ENCODE measurements at regions not wholly inside any gene's neighbourhood (a gene's known extent, or its start where the extent isn't known, plus 50 kb on each side); places are given as distances from the start of the nearest gene placed in this dataset.

DNA sequence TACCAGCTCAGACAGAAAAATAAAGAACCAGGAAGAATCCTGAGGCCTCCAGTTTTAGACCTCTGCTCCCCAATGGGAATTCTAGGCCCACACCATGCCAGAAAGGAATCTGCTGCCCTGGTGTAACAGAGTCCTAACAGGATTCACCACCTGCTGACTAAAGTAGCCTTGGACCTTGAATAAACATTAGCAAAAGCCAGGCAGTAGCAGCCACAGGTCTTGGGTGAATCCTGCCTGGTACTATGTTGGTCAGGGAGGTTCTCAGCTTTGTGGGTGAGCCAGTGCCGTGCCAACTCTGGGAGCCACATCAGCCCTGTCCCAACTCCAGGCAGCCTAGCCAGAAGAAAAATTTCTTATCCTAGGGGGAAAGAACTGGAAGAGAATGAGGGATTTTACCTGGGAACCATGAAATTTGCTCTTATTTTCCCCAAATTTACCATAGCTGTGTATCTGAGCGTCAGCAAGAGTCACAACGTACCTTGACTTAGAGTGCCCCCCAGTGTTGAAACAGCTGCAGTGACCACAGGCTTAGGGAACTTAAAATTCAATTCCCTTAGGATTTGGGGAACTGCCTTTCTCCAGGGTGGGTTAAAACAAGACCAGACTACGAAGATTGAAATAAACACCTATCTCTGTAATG, 1895.6 kb upstream of the PRR20A start:
- Histone ChIP-seq H3K27me3 (replicated peaks) (no peaks in the 10 kb centered on the region), H3K36me3 (replicated peaks) (no peaks in the 10 kb centered on the region), H3K27ac (no peak overlapping the region), H3K4me3 (ENCODE audit: low read depth, low read length) (no peak overlapping the region)
- no peak for DNase-seq
- peak; percentile 14 for TF ChIP-seq CTCF (IDR thresholded peaks at IDR 0.05; ENCODE audit: low read depth, low read length, missing control alignments)
- in situ Hi-C loops (cut with HindIII; ENCODE audit: low pct_ligation_motif_present, low sequenced_read_pairs) = no loop called here

DNA sequence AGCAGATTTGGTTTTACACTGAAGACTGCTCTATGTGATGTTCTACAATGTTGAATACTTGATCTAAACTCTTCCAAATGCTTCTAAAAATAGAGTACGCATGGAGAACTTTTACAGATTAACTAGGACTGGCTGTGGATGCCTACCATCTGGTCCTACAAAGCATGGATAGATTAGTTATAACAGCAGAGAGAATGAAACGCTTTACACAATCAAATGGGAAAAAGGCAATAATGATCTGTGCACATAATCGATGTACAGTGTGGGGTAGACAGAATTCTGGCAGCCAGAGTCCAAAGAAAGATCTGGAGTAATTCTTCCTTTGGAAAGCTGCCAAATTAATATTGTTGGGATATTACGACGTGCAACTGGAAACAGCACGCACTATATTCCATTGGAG, 1885.5 kb upstream of the PRR20A start:
- Histone ChIP-seq H3K36me3 (replicated peaks) (no peaks in the 10 kb centered on the region), H3K4me3 (ENCODE audit: low read depth, low read length) (no peak overlapping the region), H3K27ac (no peak overlapping the region), H3K27me3 (replicated peaks) (no peaks in the 10 kb centered on the region)
- no peak for TF ChIP-seq CTCF (IDR thresholded peaks at IDR 0.05; ENCODE audit: low read depth, low read length, missing control alignments)
- no peak for DNase-seq
- in situ Hi-C loops (cut with HindIII; ENCODE audit: low pct_ligation_motif_present, low sequenced_read_pairs) = no loop called here

GRCh38 chr13:55263045-55263444, 1877.7 kb upstream of the PRR20A start:
- in situ Hi-C loops (cut with HindIII; ENCODE audit: low pct_ligation_motif_present, low sequenced_read_pairs) = no loop called here
- no peak for DNase-seq
- Histone ChIP-seq H3K4me3 (ENCODE audit: low read depth, low read length) (no peak overlapping the region), H3K36me3 (replicated peaks) (no peaks in the 10 kb centered on the region), H3K27ac (no peak overlapping the region), H3K27me3 (replicated peaks) (no peaks in the 10 kb centered on the region)
- TF ChIP-seq CTCF (IDR thresholded peaks at IDR 0.05; ENCODE audit: low read depth, low read length, missing control alignments) = no peak

- Histone ChIP-seq H3K4me3 (ENCODE audit: low read depth, low read length) (no peak overlapping the region), H3K27ac (no peak overlapping the region), H3K27me3 (replicated peaks) (no peaks in the 10 kb centered on the region), H3K36me3 (replicated peaks) (no peaks in the 10 kb centered on the region)
- in situ Hi-C loops (cut with HindIII; ENCODE audit: low pct_ligation_motif_present, low sequenced_read_pairs) = no loop called here
- no peak for DNase-seq
- no peak for TF ChIP-seq CTCF (IDR thresholded peaks at IDR 0.05; ENCODE audit: low read depth, low read length, missing control alignments)
These were observed 1874.1 kb upstream of the PRR20A start for GRCh38 chr13:55266644-55267043.

DNA sequence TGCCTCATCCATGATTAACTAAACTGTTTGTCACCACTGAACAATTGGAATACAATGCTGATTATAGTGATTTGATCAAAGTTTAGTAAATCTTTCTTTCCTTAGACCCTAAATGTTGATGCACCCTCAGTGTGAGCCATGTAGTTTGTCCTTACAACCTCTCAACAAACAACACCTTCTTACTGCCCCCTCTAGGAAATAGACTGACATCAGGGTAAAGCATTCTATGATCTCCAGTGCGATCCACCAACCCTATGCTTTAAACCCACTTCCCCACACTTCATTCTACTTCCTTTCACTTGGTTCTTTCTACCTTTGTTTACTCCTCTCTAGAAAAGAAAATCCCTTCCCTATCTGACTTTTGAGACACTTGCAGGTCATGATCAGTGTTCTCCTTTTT, 1842.5 kb upstream of the PRR20A start:
- H3K27ac ChIP-seq = no peak overlapping the region
- no peak for TF ChIP-seq CTCF (IDR thresholded peaks at IDR 0.05; ENCODE audit: low read depth, low read length, missing control alignments)
- in situ Hi-C loops (cut with HindIII; ENCODE audit: low pct_ligation_motif_present, low sequenced_read_pairs) = no loop called here

DNA sequence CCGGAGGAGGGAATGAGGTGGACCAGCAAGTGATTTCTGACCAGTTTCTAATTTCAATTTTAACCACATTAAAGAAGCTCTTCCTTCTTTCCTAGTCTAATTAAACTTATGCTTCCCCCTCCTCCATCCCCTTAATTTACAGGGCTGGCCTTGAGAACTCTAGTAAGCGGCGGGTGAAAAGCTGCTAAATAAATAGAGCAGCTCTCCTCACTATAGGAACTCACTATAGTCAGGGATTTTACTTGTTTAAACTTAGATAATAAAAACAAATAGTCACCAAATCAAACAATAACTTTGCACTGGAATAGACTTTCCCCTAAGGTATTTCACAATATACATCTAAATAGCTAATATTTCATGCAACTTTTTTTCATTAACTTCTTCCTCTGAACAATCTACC, 1838.2 kb upstream of the PRR20A start:
- no peak for TF ChIP-seq CTCF (IDR thresholded peaks at IDR 0.05; ENCODE audit: low read depth, low read length, missing control alignments)
- Histone ChIP-seq H3K36me3 (replicated peaks) (no peaks in the 10 kb centered on the region), H3K27ac (no peak overlapping the region), H3K4me3 (ENCODE audit: low read depth, low read length) (no peak overlapping the region), H3K27me3 (replicated peaks) (no peaks in the 10 kb centered on the region)
- no peak for DNase-seq
- in situ Hi-C loops (cut with HindIII; ENCODE audit: low pct_ligation_motif_present, low sequenced_read_pairs) = no loop called here

More for the DNA sequence above, 1842.5 kb upstream of the PRR20A start:
- Histone ChIP-seq H3K36me3 (replicated peaks) (no peaks in the 10 kb centered on the region), H3K4me3 (ENCODE audit: low read depth, low read length) (no peak overlapping the region), H3K27me3 (replicated peaks) (no peaks in the 10 kb centered on the region)
- no peak for DNase-seq
